Uterus (tissue), 3 donors: ENCODE measurements at regions not wholly inside any gene's neighbourhood (a gene's known extent, or its start where the extent isn't known, plus 50 kb on each side); places are given as distances from the start of the nearest gene placed in this dataset.

Experiments
- DNase-seq, 2 donors: peaks; one replicate each; pipeline ENCODE4 v3.0.0-alpha.2; 2019 to 2020
- H3K27ac ChIP-seq, 2 donors: fragments of 200-600 bp; sonication (generic); 1 replicate in 1 of 2; 2 replicates in 1 of 2; pipeline ENCODE4 v1.5.1; 2016 to 2018
- H3K27me3 ChIP-seq, 2 donors: fragments of 200-600 bp; sonication (generic); one replicate each; pipeline ENCODE4 v1.5.1; 2018 to 2019; ENCODE audit warnings: control low read depth in 1 of 2
- H3K36me3 ChIP-seq, 2 donors: fragments of 200-600 bp; sonication (generic); one replicate each; pipeline ENCODE4 v1.5.1; 2019; ENCODE audit warnings: control low read depth in 1 of 2
- H3K4me1 ChIP-seq, 2 donors: fragments of 200-600 bp; sonication (generic); one replicate each; pipeline ENCODE4 v1.5.1; 2018 to 2019; ENCODE audit warnings: control low read depth in 1 of 2
- H3K4me3 ChIP-seq, 2 donors: fragments of 200-600 bp; sonication (generic); 1 replicate in 1 of 2; 2 replicates in 1 of 2; pipeline ENCODE4 v1.5.1; 2018 to 2019; ENCODE audit warnings: mild to moderate bottlenecking in 1 of 2
- H3K9me3 ChIP-seq, 2 donors: fragments of 200-600 bp; sonication (generic); one replicate each; pipeline ENCODE4 v1.5.1; 2019; ENCODE audit warnings: control low read depth in 1 of 2
- POLR2A ChIP-seq, 2 donors: fragments of 450-650 bp; IDR thresholded peaks; one replicate each; pipeline ENCODE4 v1.6.1; 2016; ENCODE audit warnings: antibody characterized with exemption in 2 of 2, mild to moderate bottlenecking in 1 of 2, moderate library complexity in 1 of 2
- intact Hi-C: fragments of 100-400 bp; cut with DNase I; formaldehyde crosslinking; loops from one replicate; pipeline ENCODE4 v1.15.1; 2023; ENCODE audit warnings: low total_unique reads
- TF ChIP-seq, protein P1 (sequence below), 4 experiments: fragments of 200-600 bp in 2 of 4; fragments of 450-650 bp in 2 of 4; sonication (generic) in 2 of 4; IDR thresholded peaks; one replicate each; pipeline ENCODE4 v1.5.1; 2016 to 2019; ENCODE audit warnings: antibody characterized with exemption in 4 of 4, mild to moderate bottlenecking in 2 of 4, moderate library complexity in 1 of 4
- donor health status: DM: yes; HTN: yes; CAD: no.

DNA sequence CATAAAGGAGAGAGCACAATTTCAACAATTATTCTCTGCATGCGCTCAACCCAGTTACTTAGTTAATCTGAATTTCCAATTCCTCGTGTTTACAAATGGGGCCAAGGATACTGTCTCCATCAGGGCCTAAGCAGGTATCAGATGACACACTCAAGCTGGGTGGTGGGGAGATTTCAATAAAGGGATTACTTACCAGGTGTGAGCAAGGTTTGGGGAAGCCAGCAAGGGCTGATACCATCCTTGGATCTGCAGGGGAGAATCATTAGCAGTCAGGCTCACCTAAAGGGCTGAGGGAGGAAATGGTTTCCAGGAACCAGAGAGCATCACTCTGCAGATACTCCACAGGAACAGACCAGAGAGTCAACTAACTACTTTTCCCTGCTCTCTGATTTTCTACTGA lies 487.1 kb downstream of the NTRK2 start:
- intact Hi-C loops: no loop called here
- H3K4me3 ChIP-seq: no peak overlapping the region
- no peak for DNase-seq
- no peaks in the 10 kb centered on the region for H3K36me3 ChIP-seq
- H3K27me3 ChIP-seq: no peaks in the 10 kb centered on the region
- no peak for TF ChIP-seq POLR2A (IDR thresholded peaks at IDR 0.05)
- TF ChIP-seq, protein P1, sequence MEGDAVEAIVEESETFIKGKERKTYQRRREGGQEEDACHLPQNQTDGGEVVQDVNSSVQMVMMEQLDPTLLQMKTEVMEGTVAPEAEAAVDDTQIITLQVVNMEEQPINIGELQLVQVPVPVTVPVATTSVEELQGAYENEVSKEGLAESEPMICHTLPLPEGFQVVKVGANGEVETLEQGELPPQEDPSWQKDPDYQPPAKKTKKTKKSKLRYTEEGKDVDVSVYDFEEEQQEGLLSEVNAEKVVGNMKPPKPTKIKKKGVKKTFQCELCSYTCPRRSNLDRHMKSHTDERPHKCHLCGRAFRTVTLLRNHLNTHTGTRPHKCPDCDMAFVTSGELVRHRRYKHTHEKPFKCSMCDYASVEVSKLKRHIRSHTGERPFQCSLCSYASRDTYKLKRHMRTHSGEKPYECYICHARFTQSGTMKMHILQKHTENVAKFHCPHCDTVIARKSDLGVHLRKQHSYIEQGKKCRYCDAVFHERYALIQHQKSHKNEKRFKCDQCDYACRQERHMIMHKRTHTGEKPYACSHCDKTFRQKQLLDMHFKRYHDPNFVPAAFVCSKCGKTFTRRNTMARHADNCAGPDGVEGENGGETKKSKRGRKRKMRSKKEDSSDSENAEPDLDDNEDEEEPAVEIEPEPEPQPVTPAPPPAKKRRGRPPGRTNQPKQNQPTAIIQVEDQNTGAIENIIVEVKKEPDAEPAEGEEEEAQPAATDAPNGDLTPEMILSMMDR (IDR thresholded peaks at IDR 0.05): no peak
- H3K4me1 ChIP-seq: no peaks in the 10 kb centered on the region
- no peaks in the 10 kb centered on the region for H3K9me3 ChIP-seq
- H3K27ac ChIP-seq: no peak overlapping the region

DNA sequence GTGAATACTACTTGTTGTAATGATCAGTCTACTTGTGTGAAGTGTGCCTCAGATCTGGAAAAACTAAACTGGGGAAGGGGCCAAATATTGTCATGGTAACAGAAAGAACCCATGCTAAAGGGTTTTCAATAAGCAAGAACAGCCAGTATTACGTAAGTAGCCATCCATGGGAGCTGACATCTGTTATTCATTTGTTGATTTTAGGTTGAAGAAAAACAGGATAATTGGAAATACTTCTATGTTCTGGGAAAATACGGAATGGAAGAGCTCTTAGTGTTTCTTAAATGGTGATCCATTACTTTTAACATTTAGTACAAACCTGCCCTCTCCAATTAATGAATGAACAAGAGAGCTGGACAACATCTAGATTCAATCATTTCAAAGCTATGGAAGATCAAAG lies 485.8 kb downstream of the NTRK2 start:
- no peak overlapping the region for H3K27ac ChIP-seq
- intact Hi-C loops: no loop called here
- DNase-seq: no peak

DNA sequence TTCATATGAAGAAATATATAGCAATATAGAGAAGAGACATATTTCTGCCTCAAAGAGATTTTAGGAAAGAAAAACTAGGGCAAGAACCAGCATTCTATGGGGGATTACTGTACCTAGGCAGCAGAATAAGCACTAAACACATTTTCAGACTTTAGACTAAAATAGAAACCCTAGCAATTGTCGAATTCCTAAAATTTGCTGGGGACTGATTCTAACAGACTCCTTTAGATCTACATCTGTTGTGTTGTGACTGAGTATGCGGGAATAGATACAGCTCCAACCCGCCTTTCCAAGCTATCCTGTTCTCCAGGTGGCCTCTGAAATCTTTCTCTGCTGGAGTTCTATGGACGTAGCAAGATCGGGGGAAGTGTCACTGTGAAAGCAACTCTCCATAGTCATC lies 482.2 kb downstream of the NTRK2 start:
- Histone ChIP-seq H3K27me3 (no peaks in the 10 kb centered on the region), H3K27ac (no peak overlapping the region), H3K9me3 (no peaks in the 10 kb centered on the region), H3K4me1 (no peaks in the 10 kb centered on the region), H3K4me3 (no peak overlapping the region), H3K36me3 (no peaks in the 10 kb centered on the region)
- intact Hi-C loops: no loop called here
- DNase-seq: no peak
- TF ChIP-seq, protein P1 (IDR thresholded peaks at IDR 0.05): no peak
- TF ChIP-seq POLR2A (IDR thresholded peaks at IDR 0.05): no peak

More for the DNA sequence above, 485.8 kb downstream of the NTRK2 start:
- no peaks in the 10 kb centered on the region for H3K4me1 ChIP-seq
- no peaks in the 10 kb centered on the region for H3K9me3 ChIP-seq
- H3K4me3 ChIP-seq: no peak overlapping the region
- TF ChIP-seq, protein P1 (IDR thresholded peaks at IDR 0.05): no peak
- TF ChIP-seq POLR2A (IDR thresholded peaks at IDR 0.05): no peak
- no peaks in the 10 kb centered on the region for H3K36me3 ChIP-seq
- H3K27me3 ChIP-seq: no peaks in the 10 kb centered on the region

DNA sequence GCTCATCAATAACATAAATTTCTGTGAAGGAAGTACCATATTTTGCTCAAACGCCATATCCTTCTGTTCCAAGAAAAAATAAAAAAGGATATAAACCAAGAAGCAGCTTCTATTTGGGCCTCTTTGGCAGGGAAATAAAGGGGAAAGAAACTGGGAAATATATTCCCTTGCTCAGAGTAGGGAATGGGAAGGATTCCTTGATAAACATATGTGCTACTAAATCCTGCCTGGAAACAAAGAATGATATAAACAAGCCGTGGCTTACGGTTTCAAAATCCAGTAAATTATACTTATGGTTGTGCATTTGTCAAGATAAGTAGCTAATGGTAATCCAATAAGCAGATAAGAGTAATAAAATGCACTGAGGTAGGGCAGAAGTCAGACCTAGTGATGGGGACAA lies 481.6 kb downstream of the NTRK2 start:
- TF ChIP-seq POLR2A (IDR thresholded peaks at IDR 0.05): no peak
- TF ChIP-seq, protein P1 (IDR thresholded peaks at IDR 0.05): no peak
- Histone ChIP-seq H3K4me3 (no peak overlapping the region), H3K27ac (no peak overlapping the region), H3K9me3 (no peaks in the 10 kb centered on the region), H3K4me1 (no peaks in the 10 kb centered on the region), H3K27me3 (no peaks in the 10 kb centered on the region), H3K36me3 (no peaks in the 10 kb centered on the region)
- no peak for DNase-seq
- intact Hi-C loops: no loop called here

DNA sequence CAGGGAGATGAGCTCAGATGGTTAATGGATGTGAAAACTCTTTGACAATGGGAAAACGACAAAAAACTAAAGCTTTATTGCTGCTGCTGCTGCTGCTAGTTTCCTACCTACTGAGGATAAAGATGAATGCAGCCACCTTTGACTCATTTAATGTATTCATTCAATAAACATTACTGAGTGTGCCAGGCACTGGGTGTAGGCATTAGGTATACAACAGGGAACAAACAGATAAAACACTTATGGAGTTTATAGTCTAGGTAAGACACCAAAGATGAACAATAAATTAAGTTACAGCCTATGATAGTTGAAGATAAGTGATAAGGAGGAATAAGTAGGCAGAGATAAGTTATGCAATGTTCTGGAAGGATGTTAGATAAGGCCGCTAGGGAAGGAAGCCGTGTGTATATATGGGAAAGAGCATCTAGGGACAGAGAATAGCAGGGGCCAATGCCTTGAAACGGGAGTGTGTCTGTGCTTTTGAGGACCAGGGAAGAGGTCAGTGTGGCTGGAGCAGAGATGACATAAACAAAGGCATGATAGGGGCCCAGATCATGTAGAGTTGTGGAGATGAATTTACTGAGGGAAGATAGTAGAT lies 477.6 kb downstream of the NTRK2 start:
- Histone ChIP-seq H3K27ac (no peak overlapping the region), H3K36me3 (no peaks in the 10 kb centered on the region), H3K4me3 (no peak overlapping the region), H3K9me3 (no peaks in the 10 kb centered on the region), H3K27me3 (no peaks in the 10 kb centered on the region), H3K4me1 (no peaks in the 10 kb centered on the region)
- DNase-seq: no peak
- intact Hi-C loops: no loop called here
- TF ChIP-seq, protein P1 (IDR thresholded peaks at IDR 0.05): no peak
- TF ChIP-seq POLR2A (IDR thresholded peaks at IDR 0.05): no peak
